Esophagus muscularis mucosa (tissue), 3 donors: ENCODE measurements at regions not wholly inside any gene's neighbourhood (a gene's known extent, or its start where the extent isn't known, plus 50 kb on each side); places are given as distances from the start of the nearest gene placed in this dataset.

Source experiments
- CTCF ChIP-seq, 3 experiments: fragments of 200-600 bp in 2 of 3; fragments of 450-650 bp in 1 of 3; sonication (generic) in 2 of 3; IDR thresholded peaks; one replicate each; pipeline ENCODE4 v1.5.1; 2017 to 2019; ENCODE audit warnings: antibody characterized with exemption in 3 of 3, mild to moderate bottlenecking in 2 of 3, moderate library complexity in 1 of 3
- POLR2A ChIP-seq: fragments of 450-650 bp; IDR thresholded peaks from one replicate; pipeline ENCODE4 v1.6.1; 2017; ENCODE audit warnings: antibody characterized with exemption, moderate library complexity, mild to moderate bottlenecking, low read depth
- POLR2AphosphoS5 ChIP-seq, 2 donors: sonication (generic); formaldehyde crosslinking; IDR thresholded peaks; one replicate each; pipeline ENCODE4 v1.6.1; 2017; ENCODE audit warnings: antibody characterized with exemption in 2 of 2

- no peak for TF ChIP-seq CTCF (IDR thresholded peaks at IDR 0.05)
- no peak for TF ChIP-seq POLR2AphosphoS5 (IDR thresholded peaks at IDR 0.05)
- no peak for TF ChIP-seq POLR2A
Observed at GRCh38 chr21:22725436-22725835, 1727.2 kb downstream of the NCAM2 start.
